ENCODE measurements at regions not wholly inside any gene's neighbourhood (a gene's known extent, or its start where the extent isn't known, plus 50 kb on each side); places are given as distances from the start of the nearest gene placed in this dataset.

GRCh38 chr3:161156936-161157335 lies 51.8 kb upstream of the B3GALNT1 start:
- no peak for DNase-seq (ENCODE audit: low spot score)
- ATAC-seq, result no peak

GRCh38 chr3:161161603-161162002 lies 56.5 kb upstream of the B3GALNT1 start:
- no peak for ATAC-seq
- DNase-seq (ENCODE audit: low spot score), result no peak

GRCh38 chr3:161163297-161163696 lies 57.8 kb upstream of the NMD3 start:
- ATAC-seq, result no peak
- no peak for DNase-seq (ENCODE audit: low spot score)

GRCh38 chr3:161166051-161166450 lies 55.1 kb upstream of the NMD3 start:
- no peak for ATAC-seq

GRCh38 chr3:161171113-161171512 lies 50.0 kb upstream of the NMD3 start:
- peak; percentile 58 for ATAC-seq
- DNase-seq (ENCODE audit: low spot score), result no peak

More at GRCh38 chr3:161166051-161166450, 55.1 kb upstream of the NMD3 start:
- no peak for DNase-seq (ENCODE audit: low spot score)

All from left lobe of liver (tissue), 2 donors.